GM18867 (cell line): ENCODE measurements at regions not wholly inside any gene's neighbourhood (a gene's known extent, or its start where the extent isn't known, plus 50 kb on each side); places are given as distances from the start of the nearest gene placed in this dataset.
A peak's percentile ranks its signal among the peaks of the same experiment; 100 is the strongest.
"Not testable (repeated sequence)": the region's sequence is repeated elsewhere in the genome, so short reads cannot be mapped to it uniquely, and the experiment has no call there.

Source experiments
- ATAC-seq: cut with Tn5 transposase; IDR thresholded peaks from one replicate; pipeline ENCODE4 v1.9.1; 2021; ENCODE audit warnings: mild to moderate bottlenecking, moderate library complexity; ENCODE audit not compliant: unreplicated experiment

- no peak for ATAC-seq
Measured at GRCh38 chrX:102784550-102784949, 64.0 kb downstream of the GPRASP3 start.

DNA sequence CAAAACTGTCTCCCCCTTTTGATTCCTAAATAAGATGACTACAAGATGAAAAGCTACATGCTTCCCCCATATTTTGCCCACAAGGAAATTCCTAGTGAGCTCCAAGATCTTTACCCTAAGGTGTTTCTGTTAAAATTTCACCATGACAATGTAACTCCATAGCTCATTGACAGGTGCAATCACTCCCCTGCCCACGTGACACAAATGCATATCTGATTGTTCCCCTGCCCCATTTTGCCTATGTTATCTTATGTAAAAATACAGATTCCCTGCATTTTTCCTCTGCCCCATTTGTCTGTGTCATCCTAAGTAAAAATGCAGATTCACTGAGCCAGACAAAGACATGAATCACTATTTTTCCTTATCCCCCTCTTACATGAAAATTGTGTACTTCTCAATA is 66.7 kb downstream of the GPRASP3 start:
- no peak for ATAC-seq

DNA sequence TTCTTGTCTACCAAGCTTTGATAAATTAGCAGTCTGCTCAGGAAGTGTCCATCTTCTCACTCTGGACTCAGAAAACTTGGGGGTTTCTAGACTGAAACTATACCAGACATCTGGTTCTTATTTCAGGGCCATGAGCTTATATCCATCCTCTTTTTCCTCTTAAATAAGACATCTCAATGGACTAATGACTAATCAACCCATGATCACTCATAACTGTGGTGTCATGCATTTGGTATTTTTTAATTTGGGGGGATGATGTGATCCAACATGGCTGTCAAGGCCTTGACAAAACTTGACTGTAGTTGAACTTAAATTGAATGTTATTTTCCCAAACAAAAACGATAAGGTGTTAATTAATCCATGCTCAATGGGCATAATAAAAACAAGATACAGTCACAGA is 87.8 kb downstream of the GPRASP3 start:
- ATAC-seq, result no peak

- not testable (repeated sequence) for ATAC-seq
Measured at GRCh38 chrX:102818269-102818668, 97.7 kb downstream of the GPRASP3 start.

GRCh38 chrX:102832661-102833060 is 104.4 kb upstream of the RAB40AL start:
- ATAC-seq, result no peak

- no peak for ATAC-seq
Measured at GRCh38 chrX:102833136-102833535, 103.9 kb upstream of the RAB40AL start.

- ATAC-seq, result no peak
Measured at GRCh38 chrX:102835504-102836146, 101.4 kb upstream of the RAB40AL start.

GRCh38 chrX:102837847-102838246 is 99.2 kb upstream of the RAB40AL start:
- ATAC-seq, result no peak

- no peak for ATAC-seq
Measured at GRCh38 chrX:102840871-102841705, 96.0 kb upstream of the RAB40AL start.

GRCh38 chrX:102841706-102842003 is 95.4 kb upstream of the RAB40AL start:
- no peak for ATAC-seq

- no peak for ATAC-seq
Measured at GRCh38 chrX:102845020-102845419, 92.1 kb upstream of the RAB40AL start.

- ATAC-seq, result no peak
Measured at GRCh38 chrX:102846544-102847236, 90.4 kb upstream of the RAB40AL start.

DNA sequence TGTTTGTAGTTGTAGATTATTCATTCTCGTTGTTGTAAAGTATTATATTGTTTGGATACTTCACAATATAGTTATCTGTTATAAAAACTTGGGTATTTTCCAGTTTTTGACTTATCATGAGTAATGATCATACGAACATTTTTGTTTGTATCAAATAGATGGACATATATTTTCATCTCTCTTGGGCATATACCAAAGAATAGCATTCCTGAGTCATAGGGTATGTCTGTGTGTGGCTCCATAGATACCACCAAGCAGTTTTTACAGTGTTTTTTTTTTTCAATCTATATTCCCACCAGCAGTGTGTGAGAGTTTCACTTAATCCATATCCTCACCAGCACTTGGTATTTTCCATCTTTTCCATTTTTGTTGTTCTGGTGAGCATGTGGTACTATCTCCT is 89.7 kb upstream of the RAB40AL start:
- ATAC-seq, result no peak

- no peak for ATAC-seq
Measured at GRCh38 chrX:102849396-102849795, 87.7 kb upstream of the RAB40AL start.

DNA sequence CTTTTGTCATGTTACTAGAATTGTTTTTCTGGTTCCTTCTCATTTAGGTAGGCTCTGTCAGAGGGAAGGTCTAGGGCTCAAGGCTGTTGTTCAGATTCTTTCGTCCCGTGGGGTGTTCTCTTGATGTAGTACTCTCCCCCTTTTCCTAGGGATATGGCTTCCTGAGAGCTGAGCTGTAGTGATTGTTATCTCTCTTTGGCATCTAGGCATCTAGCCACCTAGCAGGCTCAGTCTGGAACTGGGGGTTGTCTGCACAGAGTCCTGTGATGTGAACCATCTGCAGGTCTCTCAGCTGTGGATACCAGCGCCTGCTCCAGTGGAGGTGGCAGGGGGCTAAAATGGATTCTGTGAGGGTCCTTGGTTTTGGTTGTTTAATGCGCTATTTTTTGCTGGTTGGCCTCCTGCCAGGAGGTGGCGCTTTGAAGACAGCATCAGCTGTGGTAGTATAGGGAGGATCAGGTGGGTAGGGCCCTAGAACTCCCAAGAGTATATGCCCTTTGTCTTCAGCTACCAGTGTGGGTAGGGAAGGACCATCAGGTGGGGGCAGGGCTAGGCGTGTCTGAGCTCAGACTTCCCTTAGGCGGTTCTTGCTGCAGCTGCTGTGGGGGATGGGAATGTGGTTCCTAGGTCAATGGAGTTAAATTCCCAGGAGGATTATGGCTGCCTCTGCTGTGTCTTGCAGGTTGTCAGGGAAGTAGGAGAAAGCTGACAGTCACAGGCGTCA is 78.1 kb upstream of the RAB40AL start:
- ATAC-seq, result not testable (repeated sequence)

GRCh38 chrX:102859550-102859871 is 77.6 kb upstream of the RAB40AL start:
- no peak for ATAC-seq

DNA sequence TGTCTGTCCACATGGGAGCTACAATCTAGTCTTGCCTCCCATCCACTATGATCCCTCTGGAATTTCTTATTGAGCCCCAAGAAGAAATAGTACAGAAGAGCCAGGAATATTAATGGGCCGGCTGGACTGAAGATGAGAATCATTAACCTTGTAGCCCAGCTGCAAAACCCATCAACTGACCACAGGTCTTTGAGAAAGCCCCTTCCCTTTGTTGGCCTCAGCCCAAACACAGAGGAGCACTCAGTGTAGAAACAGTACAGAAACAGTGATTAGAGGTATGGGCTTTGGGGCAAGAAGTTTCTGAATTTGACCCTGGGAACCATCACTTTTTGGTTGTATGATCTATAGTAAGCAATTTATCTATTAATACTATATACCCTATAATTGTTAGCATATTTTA is 76.8 kb upstream of the RAB40AL start:
- ATAC-seq, result no peak

DNA sequence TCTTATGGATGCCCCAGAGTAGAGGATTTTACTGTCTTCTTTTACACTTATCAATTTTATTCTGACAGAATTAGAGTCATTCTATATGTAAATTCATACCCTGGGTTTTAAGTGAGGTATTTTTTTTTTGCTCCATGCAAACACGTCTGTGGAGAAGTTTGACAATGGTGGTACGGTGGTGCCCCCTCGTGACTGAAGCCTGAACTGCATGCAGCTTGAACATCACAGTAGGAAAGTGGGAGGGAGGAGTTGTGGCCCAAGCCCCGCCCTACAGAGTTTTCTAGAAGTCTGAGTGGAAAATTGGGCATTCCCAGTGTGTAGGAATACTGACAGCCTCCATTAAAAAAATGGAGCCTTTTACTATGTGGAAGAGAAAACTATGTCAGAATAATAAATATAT is 73.3 kb upstream of the RAB40AL start:
- ATAC-seq, result peak; percentile 98

- no peak for ATAC-seq
Measured at GRCh38 chrX:102866981-102867656, 70.0 kb upstream of the RAB40AL start.

- ATAC-seq, result no peak
Measured at GRCh38 chrX:102883491-102883890, 53.6 kb upstream of the RAB40AL start.
